HL-60 (cell line): ENCODE measurements at regions not wholly inside any gene's neighbourhood (a gene's known extent, or its start where the extent isn't known, plus 50 kb on each side); places are given as distances from the start of the nearest gene placed in this dataset.

Experiments
- DNase-seq, 2 experiments: peaks; one replicate each; pipeline ENCODE4 v3.0.0-alpha.2; 2010 to 2020; ENCODE audit warnings: low read depth in 1 of 2, low spot score in 1 of 2
- H3K27ac ChIP-seq: fragments of 250-450 bp; sonication (Bioruptor Pico); replicated peaks from 2 replicates; pipeline ENCODE4 v1.5.1; 2020; ENCODE audit warnings: mild to moderate bottlenecking, moderate library complexity
- H3K27me3 ChIP-seq: fragments of 250-450 bp; sonication (Bioruptor Pico); 2 replicates; pipeline ENCODE4 v1.5.1; 2021; ENCODE audit warnings: mild to moderate bottlenecking, moderate library complexity; ENCODE audit not compliant: insufficient read depth, poor library complexity, severe bottlenecking
- H3K4me3 ChIP-seq: replicated peaks from 2 replicates; pipeline ENCODE4 v1.5.1; 2011; ENCODE audit warnings: mild to moderate bottlenecking, control low read depth, low read length; ENCODE audit not compliant: insufficient read depth
- GABPA ChIP-seq: IDR thresholded peaks from 2 replicates; pipeline ENCODE4 v1.6.1; 2012; ENCODE audit warnings: low read depth
- POLR2AphosphoS5 ChIP-seq: IDR thresholded peaks from 2 replicates; pipeline ENCODE4 v1.6.1; 2012; ENCODE audit warnings: low read depth
- SPI1 ChIP-seq: IDR thresholded peaks from 2 replicates; pipeline ENCODE4 v1.6.1; 2012; ENCODE audit warnings: low read depth, mild to moderate bottlenecking, borderline replicate concordance
- TF ChIP-seq, protein P1 (sequence below): IDR thresholded peaks from one replicate; pipeline ENCODE4 v1.5.1; 2011; ENCODE audit warnings: low read length, control low read depth, inconsistent platforms; ENCODE audit not compliant: insufficient read depth
- TF ChIP-seq, protein P2 (sequence below): IDR thresholded peaks from 2 replicates; pipeline ENCODE4 v1.6.1; 2012; ENCODE audit warnings: low read depth; ENCODE audit not compliant: insufficient replicate concordance

DNA sequence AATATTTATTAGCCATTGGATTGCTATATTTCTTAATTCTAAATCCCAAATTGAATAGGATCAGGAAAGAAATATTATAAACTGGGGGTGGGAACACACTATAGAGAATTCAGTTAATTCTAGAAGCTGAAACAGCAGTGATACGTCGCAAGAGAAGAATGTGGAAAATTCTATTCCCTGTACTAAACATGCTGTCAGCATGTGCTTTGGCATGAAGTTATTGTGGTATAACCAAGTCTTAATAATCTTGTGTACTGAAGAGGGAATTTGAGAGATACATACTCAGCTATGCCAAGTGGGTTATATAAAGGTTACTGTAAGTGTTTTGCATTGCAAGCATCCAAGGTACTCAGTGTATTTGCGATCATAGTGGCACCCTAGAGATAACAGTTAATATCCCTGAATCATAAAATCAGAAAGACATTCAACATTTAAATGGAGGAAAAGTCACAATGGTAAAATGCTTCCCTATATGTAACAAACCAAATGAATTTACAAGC is 1492.9 kb upstream of the C9orf72 start:
- no peak for TF ChIP-seq SPI1
- no peak for TF ChIP-seq POLR2AphosphoS5
- TF ChIP-seq, protein P1, sequence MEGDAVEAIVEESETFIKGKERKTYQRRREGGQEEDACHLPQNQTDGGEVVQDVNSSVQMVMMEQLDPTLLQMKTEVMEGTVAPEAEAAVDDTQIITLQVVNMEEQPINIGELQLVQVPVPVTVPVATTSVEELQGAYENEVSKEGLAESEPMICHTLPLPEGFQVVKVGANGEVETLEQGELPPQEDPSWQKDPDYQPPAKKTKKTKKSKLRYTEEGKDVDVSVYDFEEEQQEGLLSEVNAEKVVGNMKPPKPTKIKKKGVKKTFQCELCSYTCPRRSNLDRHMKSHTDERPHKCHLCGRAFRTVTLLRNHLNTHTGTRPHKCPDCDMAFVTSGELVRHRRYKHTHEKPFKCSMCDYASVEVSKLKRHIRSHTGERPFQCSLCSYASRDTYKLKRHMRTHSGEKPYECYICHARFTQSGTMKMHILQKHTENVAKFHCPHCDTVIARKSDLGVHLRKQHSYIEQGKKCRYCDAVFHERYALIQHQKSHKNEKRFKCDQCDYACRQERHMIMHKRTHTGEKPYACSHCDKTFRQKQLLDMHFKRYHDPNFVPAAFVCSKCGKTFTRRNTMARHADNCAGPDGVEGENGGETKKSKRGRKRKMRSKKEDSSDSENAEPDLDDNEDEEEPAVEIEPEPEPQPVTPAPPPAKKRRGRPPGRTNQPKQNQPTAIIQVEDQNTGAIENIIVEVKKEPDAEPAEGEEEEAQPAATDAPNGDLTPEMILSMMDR: no peak
- no peak for TF ChIP-seq GABPA
- TF ChIP-seq, protein P2, sequence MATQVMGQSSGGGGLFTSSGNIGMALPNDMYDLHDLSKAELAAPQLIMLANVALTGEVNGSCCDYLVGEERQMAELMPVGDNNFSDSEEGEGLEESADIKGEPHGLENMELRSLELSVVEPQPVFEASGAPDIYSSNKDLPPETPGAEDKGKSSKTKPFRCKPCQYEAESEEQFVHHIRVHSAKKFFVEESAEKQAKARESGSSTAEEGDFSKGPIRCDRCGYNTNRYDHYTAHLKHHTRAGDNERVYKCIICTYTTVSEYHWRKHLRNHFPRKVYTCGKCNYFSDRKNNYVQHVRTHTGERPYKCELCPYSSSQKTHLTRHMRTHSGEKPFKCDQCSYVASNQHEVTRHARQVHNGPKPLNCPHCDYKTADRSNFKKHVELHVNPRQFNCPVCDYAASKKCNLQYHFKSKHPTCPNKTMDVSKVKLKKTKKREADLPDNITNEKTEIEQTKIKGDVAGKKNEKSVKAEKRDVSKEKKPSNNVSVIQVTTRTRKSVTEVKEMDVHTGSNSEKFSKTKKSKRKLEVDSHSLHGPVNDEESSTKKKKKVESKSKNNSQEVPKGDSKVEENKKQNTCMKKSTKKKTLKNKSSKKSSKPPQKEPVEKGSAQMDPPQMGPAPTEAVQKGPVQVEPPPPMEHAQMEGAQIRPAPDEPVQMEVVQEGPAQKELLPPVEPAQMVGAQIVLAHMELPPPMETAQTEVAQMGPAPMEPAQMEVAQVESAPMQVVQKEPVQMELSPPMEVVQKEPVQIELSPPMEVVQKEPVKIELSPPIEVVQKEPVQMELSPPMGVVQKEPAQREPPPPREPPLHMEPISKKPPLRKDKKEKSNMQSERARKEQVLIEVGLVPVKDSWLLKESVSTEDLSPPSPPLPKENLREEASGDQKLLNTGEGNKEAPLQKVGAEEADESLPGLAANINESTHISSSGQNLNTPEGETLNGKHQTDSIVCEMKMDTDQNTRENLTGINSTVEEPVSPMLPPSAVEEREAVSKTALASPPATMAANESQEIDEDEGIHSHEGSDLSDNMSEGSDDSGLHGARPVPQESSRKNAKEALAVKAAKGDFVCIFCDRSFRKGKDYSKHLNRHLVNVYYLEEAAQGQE: no peak
- no peak for DNase-seq
- H3K27me3 ChIP-seq: no peaks in the 10 kb centered on the region
- no peak overlapping the region for H3K4me3 ChIP-seq
- no peak overlapping the region for H3K27ac ChIP-seq

- TF ChIP-seq, protein P2: no peak
- TF ChIP-seq, protein P1: no peak
- TF ChIP-seq POLR2AphosphoS5: no peak
- no peak for TF ChIP-seq SPI1
- Histone ChIP-seq H3K4me3 (no peak overlapping the region), H3K27me3 (no peaks in the 10 kb centered on the region), H3K27ac (no peak overlapping the region)
- DNase-seq: no peak
Measured at GRCh38 chr9:29068461-29068860, 1495.2 kb upstream of the C9orf72 start.

- TF ChIP-seq GABPA (no peak), POLR2AphosphoS5 (no peak), SPI1 (no peak)
- TF ChIP-seq, protein P1: no peak
- TF ChIP-seq, protein P2: no peak
- no peaks in the 10 kb centered on the region for H3K27me3 ChIP-seq
- H3K27ac ChIP-seq: no peak overlapping the region
- no peak for DNase-seq
- H3K4me3 ChIP-seq: no peak overlapping the region
Measured at GRCh38 chr9:29069376-29069775, 1496.1 kb upstream of the C9orf72 start.
